Spleen (tissue), 7 donors: ENCODE measurements at regions not wholly inside any gene's neighbourhood (a gene's known extent, or its start where the extent isn't known, plus 50 kb on each side); places are given as distances from the start of the nearest gene placed in this dataset.

Source experiments
- POLR2A ChIP-seq, 3 donors: fragments of 450-650 bp; IDR thresholded peaks; one replicate each; pipeline ENCODE4 v1.5.1; 2017; ENCODE audit warnings: antibody characterized with exemption in 3 of 3, mild to moderate bottlenecking in 1 of 3
- TF ChIP-seq, protein P1 (sequence below), 11 experiments: fragments of 200-600 bp in 7 of 11; fragments of 450-650 bp in 4 of 11; sonication (generic) in 4 of 11; IDR thresholded peaks in 8 of 11; conservative IDR thresholded peaks in 3 of 11; 1 replicate in 7 of 11; 2 replicates in 4 of 11; pipeline versions ENCODE4 v1.4.0 to v1.8.0; 2016 to 2021; ENCODE audit warnings: antibody characterized with exemption in 11 of 11, inconsistent platforms in 4 of 11, mild to moderate bottlenecking in 1 of 11
- donor health status: DM: no; HTN: no; CAD: no; lungs with moderate emphysema.
- donor health status: DM: no; HTN: no; CAD: no.
- donor health status: DM: no; HTN: no; CAD: no.

- no peak for TF ChIP-seq POLR2A (IDR thresholded peaks at IDR 0.05)
- TF ChIP-seq, protein P1, sequence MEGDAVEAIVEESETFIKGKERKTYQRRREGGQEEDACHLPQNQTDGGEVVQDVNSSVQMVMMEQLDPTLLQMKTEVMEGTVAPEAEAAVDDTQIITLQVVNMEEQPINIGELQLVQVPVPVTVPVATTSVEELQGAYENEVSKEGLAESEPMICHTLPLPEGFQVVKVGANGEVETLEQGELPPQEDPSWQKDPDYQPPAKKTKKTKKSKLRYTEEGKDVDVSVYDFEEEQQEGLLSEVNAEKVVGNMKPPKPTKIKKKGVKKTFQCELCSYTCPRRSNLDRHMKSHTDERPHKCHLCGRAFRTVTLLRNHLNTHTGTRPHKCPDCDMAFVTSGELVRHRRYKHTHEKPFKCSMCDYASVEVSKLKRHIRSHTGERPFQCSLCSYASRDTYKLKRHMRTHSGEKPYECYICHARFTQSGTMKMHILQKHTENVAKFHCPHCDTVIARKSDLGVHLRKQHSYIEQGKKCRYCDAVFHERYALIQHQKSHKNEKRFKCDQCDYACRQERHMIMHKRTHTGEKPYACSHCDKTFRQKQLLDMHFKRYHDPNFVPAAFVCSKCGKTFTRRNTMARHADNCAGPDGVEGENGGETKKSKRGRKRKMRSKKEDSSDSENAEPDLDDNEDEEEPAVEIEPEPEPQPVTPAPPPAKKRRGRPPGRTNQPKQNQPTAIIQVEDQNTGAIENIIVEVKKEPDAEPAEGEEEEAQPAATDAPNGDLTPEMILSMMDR (IDR thresholded peaks at IDR 0.05 in 8 of 11, conservative IDR thresholded peaks at IDR 0.05 in 3 of 11), result no peak
Measured at GRCh38 chr16:85518398-85519049, 94.6 kb upstream of the GSE1 start.
